ENCODE measurements at regions not wholly inside any gene's neighbourhood (a gene's known extent, or its start where the extent isn't known, plus 50 kb on each side); places are given as distances from the start of the nearest gene placed in this dataset.

DNA sequence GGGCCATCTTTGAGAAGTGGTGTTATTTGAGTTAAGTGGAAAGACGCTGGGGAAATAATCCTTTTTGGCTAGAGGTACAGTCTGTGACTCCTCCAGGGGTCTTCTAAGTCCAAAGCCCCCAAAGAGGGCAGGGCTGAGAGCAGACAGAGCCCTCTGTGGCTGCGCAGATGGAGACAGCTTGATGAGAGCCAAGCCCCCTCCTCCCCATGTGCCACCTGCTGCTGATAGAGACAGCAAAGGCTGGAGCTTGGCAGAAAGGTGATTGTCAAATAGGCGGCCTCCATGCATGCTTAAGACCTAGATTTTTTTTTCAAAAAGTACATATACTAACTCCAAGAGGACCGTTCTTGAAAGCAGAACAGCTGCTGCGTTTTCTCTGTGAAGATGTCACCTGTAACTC lies 72.4 kb downstream of the CRYGS start:
- intact Hi-C loops (cut with DNase I), result no loop called here

DNA sequence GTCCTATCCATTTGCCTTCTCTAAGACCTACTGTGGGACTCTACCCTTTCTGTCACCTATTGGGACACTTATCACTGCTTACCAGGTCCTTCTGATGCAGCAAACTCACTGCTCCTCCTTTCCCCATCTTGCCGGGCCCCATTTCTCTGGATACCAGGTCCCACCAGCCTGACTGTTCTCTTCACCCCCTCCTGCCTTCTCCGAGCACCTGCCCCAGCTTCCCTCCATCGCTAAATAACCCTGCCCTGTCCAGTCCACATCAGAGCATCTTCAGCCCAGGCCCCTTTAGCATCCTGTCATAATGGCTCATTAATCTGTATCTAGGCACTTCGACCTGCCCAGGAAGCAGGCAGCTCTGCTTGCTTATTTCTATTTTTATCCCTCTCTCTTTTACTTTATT lies 74.7 kb downstream of the CRYGS start:
- Histone ChIP-seq H3K4me1 (no peaks in the 10 kb centered on the region), H3K27me3 (no peaks in the 10 kb centered on the region), H3K4me3 (no peak overlapping the region), H3K36me3 (replicated peaks in 1 of 2; ENCODE audit: insufficient read depth in 1 of 2, low read depth in 2 of 2) (no peaks in the 10 kb centered on the region), H3K9me3 (no peaks in the 10 kb centered on the region), H3K27ac (no peak overlapping the region)
- DNase-seq (no peak), ATAC-seq (no peak)
- intact Hi-C loops (cut with DNase I), result no loop called here
- 72 to 87% methylated on average over 4 of the region's 4 CpGs for WGBS, 2 donors
- no peak for TF ChIP-seq POLR2A (IDR thresholded peaks at IDR 0.05)
- TF ChIP-seq, protein P1, sequence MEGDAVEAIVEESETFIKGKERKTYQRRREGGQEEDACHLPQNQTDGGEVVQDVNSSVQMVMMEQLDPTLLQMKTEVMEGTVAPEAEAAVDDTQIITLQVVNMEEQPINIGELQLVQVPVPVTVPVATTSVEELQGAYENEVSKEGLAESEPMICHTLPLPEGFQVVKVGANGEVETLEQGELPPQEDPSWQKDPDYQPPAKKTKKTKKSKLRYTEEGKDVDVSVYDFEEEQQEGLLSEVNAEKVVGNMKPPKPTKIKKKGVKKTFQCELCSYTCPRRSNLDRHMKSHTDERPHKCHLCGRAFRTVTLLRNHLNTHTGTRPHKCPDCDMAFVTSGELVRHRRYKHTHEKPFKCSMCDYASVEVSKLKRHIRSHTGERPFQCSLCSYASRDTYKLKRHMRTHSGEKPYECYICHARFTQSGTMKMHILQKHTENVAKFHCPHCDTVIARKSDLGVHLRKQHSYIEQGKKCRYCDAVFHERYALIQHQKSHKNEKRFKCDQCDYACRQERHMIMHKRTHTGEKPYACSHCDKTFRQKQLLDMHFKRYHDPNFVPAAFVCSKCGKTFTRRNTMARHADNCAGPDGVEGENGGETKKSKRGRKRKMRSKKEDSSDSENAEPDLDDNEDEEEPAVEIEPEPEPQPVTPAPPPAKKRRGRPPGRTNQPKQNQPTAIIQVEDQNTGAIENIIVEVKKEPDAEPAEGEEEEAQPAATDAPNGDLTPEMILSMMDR (IDR thresholded peaks at IDR 0.05), result no peak

More for the DNA sequence above, 72.4 kb downstream of the CRYGS start:
- ATAC-seq (no peak), DNase-seq (no peak)
- H3K9me3 ChIP-seq, result no peaks in the 10 kb centered on the region
- no peak overlapping the region for H3K4me3 ChIP-seq
- H3K27ac ChIP-seq, result no peak overlapping the region
- 80 to 81% methylated on average over 5 of the region's 5 CpGs for WGBS, 2 donors
- TF ChIP-seq POLR2A (IDR thresholded peaks at IDR 0.05), result no peak
- TF ChIP-seq, protein P1 (IDR thresholded peaks at IDR 0.05), result no peak
- H3K36me3 ChIP-seq (replicated peaks in 1 of 2; ENCODE audit: insufficient read depth in 1 of 2, low read depth in 2 of 2), result no peaks in the 10 kb centered on the region
- peaks cover 12% of the 10 kb centered on the region for H3K4me1 ChIP-seq
- H3K27me3 ChIP-seq, result no peaks in the 10 kb centered on the region

DNA sequence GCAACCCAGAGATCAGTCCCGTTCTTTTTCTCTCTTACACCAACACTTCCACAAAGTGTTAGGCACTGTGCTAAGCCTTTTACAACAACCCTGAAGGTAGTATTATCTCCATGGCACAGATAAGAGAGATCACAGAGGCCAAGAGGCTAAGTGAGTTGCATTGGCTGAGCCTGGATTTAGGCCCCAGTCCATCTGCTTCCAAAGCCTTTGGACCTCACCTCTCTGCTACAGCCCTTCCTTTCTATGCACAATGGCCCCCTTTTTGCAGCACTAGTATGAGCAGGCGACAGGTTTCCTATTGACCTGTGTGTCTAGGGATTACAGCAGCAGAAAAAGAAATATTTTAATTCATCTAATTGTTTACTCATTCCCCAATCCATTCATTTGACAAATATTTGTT lies 76.2 kb downstream of the CRYGS start:
- 76 to 82% methylated on average over 2 of the region's 2 CpGs for WGBS, 2 donors
- TF ChIP-seq, protein P1 (IDR thresholded peaks at IDR 0.05), result no peak
- TF ChIP-seq POLR2A (IDR thresholded peaks at IDR 0.05), result no peak
- H3K27ac ChIP-seq, result no peak overlapping the region
- H3K9me3 ChIP-seq, result no peaks in the 10 kb centered on the region
- no peaks in the 10 kb centered on the region for H3K27me3 ChIP-seq
- intact Hi-C loops (cut with DNase I), result no loop called here
- H3K4me3 ChIP-seq, result no peak overlapping the region
- ATAC-seq, result no peak
- no peaks in the 10 kb centered on the region for H3K36me3 ChIP-seq (replicated peaks in 1 of 2; ENCODE audit: insufficient read depth in 1 of 2, low read depth in 2 of 2)
- H3K4me1 ChIP-seq, result no peaks in the 10 kb centered on the region
- no peak for DNase-seq

DNA sequence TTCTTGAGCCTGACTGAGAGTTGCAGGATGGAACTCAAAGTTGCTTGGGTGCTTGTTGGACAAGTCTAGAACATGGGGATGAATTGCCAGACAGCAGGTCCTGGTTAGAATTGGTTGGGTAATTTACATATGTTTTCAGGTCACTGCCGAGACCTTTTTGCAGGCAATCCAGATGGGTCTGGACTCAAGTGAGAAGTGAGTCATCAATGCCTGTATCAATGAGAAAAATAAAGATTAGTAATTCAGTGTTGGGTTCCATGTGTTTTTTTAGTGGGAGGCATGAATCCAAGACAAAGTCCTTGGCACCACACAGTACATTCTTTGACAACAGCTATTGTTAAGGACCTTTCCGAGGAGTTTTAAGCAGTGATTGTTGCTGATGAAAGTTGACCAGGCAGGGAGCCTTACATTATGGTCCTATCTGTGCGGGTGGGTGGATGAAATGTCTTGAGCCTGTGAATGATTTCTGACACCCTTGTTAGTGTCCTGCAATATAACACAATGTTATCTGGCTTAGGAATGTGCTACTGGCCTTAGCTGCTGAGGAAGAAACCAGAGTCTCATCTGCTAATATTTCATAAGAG lies 77.7 kb downstream of the CRYGS start:
- Histone ChIP-seq H3K4me1 (no peaks in the 10 kb centered on the region), H3K9me3 (no peaks in the 10 kb centered on the region), H3K4me3 (no peak overlapping the region), H3K27me3 (no peaks in the 10 kb centered on the region), H3K27ac (no peak overlapping the region), H3K36me3 (replicated peaks in 1 of 2; ENCODE audit: insufficient read depth in 1 of 2, low read depth in 2 of 2) (no peaks in the 10 kb centered on the region)
- DNase-seq (peak in 1 of 4 donors; percentile 29), ATAC-seq (no peak)
- 35 to 47% methylated on average over 3 of the region's 3 CpGs for WGBS, 2 donors
- TF ChIP-seq, protein P1 (IDR thresholded peaks at IDR 0.05), result no peak
- no peak for TF ChIP-seq POLR2A (IDR thresholded peaks at IDR 0.05)
- intact Hi-C loops (cut with DNase I), result no loop called here

DNA sequence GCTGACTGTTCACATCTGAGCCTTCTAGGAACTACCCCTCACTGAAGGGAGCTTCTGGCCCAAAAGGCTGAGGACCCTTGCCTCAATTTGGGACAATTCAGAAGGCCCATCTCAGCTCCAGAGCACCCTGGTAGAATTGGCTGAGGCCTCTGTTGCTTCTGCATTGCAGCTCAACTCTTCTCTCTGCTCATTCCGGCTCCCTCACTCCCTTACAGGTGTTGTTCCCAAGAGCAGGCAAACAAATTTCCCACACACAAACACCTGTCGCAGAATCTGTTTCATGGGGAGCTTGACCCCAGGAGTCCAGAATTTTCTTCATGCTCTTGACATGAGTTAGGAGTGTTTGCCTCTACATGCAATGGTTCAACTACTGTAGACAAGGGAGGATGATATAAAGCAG lies 78.7 kb downstream of the CRYGS start:
- 73 to 82% methylated on average over 2 of the region's 2 CpGs for WGBS, 2 donors
- no peak overlapping the region for H3K4me3 ChIP-seq
- intact Hi-C loops (cut with DNase I), result no loop called here

More for the DNA sequence above, 78.7 kb downstream of the CRYGS start:
- H3K27ac ChIP-seq, result no peak overlapping the region
- no peaks in the 10 kb centered on the region for H3K9me3 ChIP-seq
- H3K4me1 ChIP-seq, result no peaks in the 10 kb centered on the region
- no peaks in the 10 kb centered on the region for H3K27me3 ChIP-seq
- ATAC-seq (no peak), DNase-seq (no peak)
- TF ChIP-seq, protein P1 (IDR thresholded peaks at IDR 0.05), result no peak
- no peak for TF ChIP-seq POLR2A (IDR thresholded peaks at IDR 0.05)
- no peaks in the 10 kb centered on the region for H3K36me3 ChIP-seq (replicated peaks in 1 of 2; ENCODE audit: insufficient read depth in 1 of 2, low read depth in 2 of 2)
